Upper lobe of left lung (tissue), 4 donors: ENCODE measurements at regions not wholly inside any gene's neighbourhood (a gene's known extent, or its start where the extent isn't known, plus 50 kb on each side); places are given as distances from the start of the nearest gene placed in this dataset.
"Not testable (repeated sequence)": the region's sequence is repeated elsewhere in the genome, so short reads cannot be mapped to it uniquely, and the experiment has no call there.

ENCODE experiments used
- CTCF ChIP-seq, 6 experiments: fragments of 450-650 bp in 4 of 6; fragments of 200-600 bp in 2 of 6; sonication (generic) in 2 of 6; IDR thresholded peaks; one replicate each; pipeline ENCODE4 v1.5.1; 2016 to 2019; ENCODE audit warnings: antibody characterized with exemption in 6 of 6
- POLR2A ChIP-seq, 4 donors: fragments of 450-650 bp; IDR thresholded peaks; one replicate each; pipeline ENCODE4 v1.5.1; 2016 to 2017; ENCODE audit warnings: antibody characterized with exemption in 4 of 4, mild to moderate bottlenecking in 2 of 4
- POLR2AphosphoS5 ChIP-seq, 2 donors: sonication (generic); formaldehyde crosslinking; IDR thresholded peaks; one replicate each; pipeline ENCODE4 v1.5.1; 2017; ENCODE audit warnings: antibody characterized with exemption in 2 of 2

GRCh38 chr15:84425327-84425726 lies 175.5 kb upstream of the ZSCAN2 start:
- not testable (repeated sequence) for TF ChIP-seq CTCF, POLR2A, POLR2AphosphoS5 (IDR thresholded peaks at IDR 0.05)
